GM21825 (cell line): ENCODE measurements at regions not wholly inside any gene's neighbourhood (a gene's known extent, or its start where the extent isn't known, plus 50 kb on each side); places are given as distances from the start of the nearest gene placed in this dataset.
"Not testable (repeated sequence)": the region's sequence is repeated elsewhere in the genome, so short reads cannot be mapped to it uniquely, and the experiment has no call there.

ENCODE experiments used
- ATAC-seq: cut with Tn5 transposase; IDR thresholded peaks from one replicate; pipeline ENCODE4 v1.9.1; 2021; ENCODE audit warnings: mild to moderate bottlenecking, moderate library complexity; ENCODE audit not compliant: unreplicated experiment

DNA sequence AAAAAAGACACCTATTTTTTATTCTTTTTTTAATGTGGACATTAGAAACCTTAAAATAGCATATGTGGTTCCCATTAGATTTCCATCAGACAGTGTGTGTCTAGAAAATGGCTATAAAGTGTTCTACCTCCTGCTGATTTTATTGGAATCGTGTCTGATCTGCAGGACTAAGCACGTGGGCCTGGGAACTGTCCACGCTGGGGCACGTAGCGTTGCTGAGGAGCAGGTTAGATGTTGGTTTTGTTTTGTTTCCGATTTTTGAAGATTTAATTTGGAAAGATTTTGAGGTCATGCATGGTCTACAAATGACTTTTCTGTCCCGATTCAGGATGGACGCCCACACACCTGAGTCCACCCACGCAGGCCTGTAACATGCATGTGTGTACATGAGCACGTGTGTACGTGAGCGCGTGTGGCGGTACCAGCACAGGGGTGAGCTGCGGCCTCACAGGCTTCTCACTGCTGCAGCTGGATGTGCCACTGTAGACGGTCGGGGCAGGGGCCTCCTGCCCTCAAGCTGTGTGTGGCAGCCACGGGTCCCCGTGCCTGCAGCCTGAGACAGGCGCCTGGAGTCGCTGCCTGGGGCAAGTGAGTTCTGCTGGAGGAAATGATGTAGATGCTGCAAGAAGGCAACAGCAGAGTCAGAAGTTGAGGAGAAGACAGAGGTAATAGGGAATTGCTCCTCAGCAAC, 99.7 kb upstream of the CTDP1 start:
- ATAC-seq, result no peak

GRCh38 chr18:79580498-79581171, 99.0 kb upstream of the CTDP1 start:
- ATAC-seq, result no peak

GRCh38 chr18:79581406-79581805, 98.2 kb upstream of the CTDP1 start:
- no peak for ATAC-seq

DNA sequence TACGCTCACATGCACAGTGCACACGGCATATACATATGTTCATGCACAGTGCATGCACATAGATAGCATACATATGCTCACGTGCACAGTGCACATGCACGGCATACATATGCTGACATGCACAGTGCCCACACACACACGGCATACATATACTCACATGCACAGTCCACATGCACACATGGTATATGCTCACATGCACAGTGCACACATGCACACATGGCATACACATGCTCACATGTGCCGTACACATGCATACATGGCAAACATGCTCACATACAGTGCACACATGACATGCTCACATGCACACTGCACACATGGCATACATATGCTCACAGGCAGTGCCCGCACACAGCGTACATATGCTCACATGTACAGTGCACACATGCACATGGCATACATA, 97.7 kb upstream of the CTDP1 start:
- ATAC-seq, result no peak

GRCh38 chr18:79582978-79583377, 96.6 kb upstream of the CTDP1 start:
- no peak for ATAC-seq

DNA sequence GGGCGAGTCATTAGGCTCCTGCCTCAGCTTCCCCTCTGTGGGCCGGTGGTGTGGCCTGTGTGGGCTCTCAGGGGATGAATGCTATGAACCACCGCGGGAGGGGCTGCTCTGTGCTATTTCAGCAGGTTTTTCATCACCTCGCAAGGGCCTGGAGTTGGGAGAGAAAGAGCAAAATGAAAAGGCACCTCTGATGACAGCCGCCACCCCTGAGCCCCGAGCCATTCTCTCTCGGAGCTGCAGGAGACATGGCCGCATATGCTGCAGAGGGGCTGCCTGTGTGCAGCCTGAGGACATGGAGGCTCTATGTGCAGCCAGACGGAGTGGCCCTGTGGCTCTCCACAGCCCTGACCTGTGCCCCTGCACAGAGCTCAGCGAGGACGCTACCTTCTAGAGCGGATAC, 96.2 kb upstream of the CTDP1 start:
- no peak for ATAC-seq

- no peak for ATAC-seq
Measured at GRCh38 chr18:79583984-79584401, 95.6 kb upstream of the CTDP1 start.

DNA sequence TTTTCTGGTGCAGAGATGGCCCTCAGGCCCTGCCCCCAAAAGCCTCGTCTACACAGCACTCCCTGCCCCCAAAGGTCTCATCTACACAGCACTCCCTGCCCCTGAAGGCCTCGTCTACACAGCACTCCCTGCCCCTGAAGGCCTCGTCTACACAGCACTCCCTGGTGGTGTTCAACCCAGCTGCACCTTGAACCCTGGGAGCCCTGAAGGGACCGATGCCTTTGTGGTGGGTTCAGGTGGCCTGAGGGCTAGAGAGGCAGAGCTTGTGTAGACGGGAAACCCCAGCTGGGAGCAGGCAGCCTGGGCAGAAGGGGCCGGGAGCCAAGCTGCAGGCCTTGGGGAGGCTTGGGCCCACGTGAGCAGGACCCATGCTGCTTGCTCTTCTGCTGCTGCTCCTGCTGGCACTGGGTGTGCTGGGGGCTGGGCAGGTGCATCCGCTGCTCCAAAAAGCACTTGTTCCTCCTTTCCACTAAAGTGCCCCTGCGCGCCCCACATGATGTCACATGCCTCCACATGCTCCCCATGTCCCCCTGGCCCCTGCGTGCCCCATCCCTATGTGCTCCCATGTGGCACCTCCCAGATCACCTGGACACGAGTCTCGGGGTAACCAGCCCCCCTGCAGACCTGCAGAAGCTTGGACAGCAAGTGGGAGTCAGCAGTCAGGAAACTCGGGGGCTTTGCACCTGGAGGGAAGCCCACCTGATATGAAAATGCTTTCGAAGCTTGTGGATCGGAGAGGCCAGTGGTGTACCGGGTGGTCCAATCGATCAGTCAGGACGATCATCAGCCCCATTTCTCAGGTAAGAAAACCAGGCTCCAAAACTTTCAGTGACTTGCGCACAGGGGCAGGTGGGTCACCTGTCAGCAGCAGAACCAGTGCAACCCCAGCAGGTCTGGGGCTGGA, 94.9 kb upstream of the CTDP1 start:
- no peak for ATAC-seq

DNA sequence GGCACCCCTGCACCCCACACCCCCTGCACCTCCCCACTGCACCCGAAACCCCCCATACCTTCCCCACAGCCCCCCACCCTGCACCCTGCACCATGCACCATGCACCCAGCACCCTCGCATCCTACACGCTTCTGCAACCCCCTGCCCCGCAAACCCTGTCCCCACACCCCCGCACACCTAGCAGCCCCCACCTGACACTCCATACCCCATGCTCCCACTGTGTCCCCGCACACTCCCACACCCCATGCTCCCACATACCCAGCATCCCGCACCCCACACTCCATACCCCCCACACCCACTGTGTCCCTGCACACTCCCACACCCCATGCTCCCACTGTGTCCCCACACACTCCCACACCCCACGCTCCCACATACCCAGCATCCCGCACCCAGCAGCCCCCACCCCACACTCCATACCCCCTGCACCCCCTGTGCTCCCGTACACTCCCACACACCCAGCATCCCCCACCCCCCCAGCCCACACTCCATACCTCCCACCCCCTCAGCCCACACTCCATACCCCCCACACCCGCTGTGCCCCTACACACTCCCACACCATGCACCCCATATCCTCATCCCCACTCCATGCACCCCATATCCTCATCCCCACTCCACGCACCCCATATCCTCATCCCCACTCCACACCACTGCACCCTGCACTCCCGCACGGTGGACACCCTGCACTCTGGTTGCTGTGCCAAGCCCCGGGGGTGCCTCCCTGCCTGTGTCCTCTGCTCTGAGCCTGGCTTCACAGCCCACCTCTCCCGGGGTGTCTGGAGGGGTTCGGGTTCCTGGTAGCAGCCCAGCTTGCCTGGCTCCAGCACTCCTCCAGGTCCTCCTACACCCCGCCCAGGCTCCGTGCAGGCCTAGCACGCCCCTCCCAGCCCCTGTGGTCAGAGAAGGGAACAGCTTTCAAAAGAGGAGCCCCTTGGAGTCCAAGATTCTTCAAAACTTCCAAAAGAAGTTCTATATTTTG, 93.9 kb upstream of the CTDP1 start:
- no peak for ATAC-seq

DNA sequence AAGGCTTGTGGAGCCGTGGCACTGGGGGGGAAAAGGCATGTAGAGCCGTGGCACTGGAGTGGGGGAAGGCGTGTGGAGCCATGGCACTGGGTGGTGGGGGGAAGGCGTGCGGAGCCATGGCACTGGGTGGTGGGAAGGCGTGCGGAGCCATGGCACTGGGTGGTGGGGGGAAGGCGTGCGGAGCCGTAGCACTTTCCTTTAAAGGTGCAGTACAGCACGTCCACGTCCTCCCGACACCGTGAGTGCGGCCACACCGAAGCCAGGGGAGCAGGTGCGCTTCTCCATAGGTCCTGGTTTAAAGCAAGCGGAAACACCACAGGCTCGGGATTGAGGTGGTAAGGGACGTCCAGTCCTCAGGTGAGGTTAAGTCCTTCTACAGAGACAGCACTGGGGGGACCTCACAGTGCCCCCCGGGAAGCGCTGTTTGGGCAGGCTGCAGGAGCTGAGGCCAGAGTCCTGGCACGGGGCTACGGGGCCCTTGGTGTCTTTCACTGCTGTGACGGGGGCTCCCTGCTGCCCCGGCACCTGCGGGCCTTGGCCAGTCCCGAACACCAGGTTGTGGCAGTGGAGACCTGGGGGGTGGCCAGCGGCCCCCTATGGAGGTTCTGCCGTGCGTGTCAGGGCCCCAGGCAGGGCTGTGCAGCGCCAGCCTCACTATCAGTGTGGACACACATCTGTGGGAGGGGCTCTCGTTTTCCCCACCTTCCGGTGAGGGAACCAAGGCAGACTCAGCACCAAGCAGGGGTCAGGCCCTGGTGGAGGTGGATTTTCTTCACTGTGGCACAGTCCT, 93.0 kb upstream of the CTDP1 start:
- no peak for ATAC-seq

DNA sequence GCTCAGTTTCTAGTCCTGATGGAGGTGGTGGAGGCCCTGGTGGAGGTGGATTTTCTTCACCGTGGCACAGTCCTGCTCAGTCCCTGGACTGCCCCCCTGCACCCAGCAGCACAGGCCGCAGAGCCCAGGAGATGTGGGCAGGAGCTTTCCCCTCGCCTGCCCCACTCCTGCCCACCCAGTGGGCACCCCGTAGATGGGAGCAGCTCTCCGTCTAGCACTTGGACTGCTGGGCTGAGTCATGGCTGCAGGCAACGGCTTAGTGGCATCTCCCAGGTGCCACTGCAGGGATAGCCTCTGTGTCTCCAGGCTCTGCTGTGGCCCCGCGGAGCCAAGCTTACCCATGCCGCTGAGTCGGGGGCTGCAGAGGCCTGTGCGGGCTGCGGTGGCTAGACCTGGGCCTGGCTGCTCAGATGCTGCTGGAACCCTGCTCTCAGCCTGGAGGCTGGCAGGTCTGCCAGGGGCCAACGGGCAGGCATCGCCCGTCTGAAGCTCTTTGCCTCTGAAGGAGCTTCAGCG, 92.3 kb upstream of the CTDP1 start:
- ATAC-seq, result no peak

DNA sequence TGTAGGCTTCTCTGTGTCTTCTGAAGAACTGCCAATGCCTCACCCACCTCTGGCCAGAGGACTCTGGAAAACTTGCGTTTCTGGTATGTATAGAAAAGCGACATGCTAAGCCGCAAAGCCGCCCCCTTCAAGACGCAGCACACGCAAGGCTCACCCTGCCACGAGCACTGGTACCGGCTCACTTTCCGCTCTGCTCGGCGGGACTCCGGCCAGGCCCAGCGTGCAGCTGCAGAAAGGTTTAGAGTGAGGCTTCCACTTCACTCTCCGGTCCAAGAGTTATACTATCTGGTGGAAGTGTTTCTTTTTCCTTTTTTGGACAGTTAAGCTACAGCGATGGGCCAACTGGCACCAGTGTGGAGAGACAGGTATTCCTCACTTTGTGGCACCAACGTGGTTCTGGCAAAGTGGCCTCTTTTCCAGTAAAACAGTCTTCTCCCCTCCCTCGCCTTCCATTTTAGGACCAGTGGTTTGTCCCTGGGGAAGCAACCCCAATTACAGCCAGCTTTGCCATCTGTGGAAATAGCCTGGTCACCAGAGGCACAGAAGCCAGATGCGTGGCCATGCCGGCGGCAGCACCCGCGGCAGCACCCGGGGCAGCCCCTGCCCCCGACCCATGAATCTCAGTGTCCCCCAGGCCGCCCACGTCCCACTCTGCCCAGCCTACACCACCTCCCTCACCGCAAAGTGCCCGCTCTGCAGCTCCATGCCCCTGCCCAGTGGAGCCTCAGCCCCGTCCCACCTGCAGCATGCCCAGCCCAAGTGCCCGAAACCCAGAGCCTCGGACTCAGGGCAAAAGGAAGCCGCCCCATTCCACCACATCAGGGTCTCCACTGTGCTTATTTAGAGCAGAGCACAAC, 91.6 kb upstream of the CTDP1 start:
- no peak for ATAC-seq

- no peak for ATAC-seq
Measured at GRCh38 chr18:79588636-79589481, 90.7 kb upstream of the CTDP1 start.

GRCh38 chr18:79589601-79590091, 90.0 kb upstream of the CTDP1 start:
- no peak for ATAC-seq

DNA sequence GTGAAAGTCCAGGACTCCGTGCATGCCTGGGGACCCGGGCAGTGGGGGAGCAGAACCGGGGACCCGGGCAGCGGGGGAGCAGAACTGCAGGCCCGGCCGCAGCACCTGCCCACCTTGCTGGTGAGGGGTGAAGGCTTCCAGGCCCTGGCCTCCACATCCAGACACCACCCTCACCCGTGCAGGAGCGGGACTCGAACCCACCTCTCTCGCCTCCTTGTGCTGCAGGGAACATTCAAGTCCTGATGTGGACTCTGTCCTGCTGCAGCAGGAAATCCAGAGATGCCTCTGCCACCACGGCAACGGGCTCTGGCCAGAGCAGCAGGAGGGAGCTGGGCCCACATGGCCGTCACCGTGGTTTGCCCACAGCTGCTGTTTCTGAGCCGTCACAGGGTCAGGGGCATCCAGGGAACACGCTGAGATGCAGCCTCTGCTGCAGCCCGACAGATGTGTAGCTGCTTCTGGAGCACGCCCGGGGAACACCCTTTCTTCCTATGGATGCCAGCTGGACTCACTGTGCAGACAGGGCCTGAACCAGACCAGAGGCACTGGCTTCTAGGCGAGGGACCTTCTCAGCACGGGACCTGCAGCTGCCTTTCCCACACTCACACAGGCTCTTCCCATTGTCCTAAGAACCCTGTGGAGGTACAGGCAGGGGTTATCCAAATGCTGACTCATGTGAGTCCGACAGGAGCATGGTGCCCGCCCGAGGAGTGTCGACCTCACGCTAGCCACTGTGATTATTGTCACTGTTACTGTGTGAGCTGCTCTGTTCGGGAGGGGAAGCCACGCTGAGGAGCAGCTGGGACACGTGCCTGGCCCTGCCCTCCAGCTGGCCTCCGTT, 89.2 kb upstream of the CTDP1 start:
- ATAC-seq, result no peak

- no peak for ATAC-seq
Measured at GRCh38 chr18:79591032-79591308, 88.6 kb upstream of the CTDP1 start.

- not testable (repeated sequence) for ATAC-seq
Measured at GRCh38 chr18:79592684-79593083, 86.9 kb upstream of the CTDP1 start.
